Uterus (tissue), 2 donors: ENCODE measurements at regions not wholly inside any gene's neighbourhood (a gene's known extent, or its start where the extent isn't known, plus 50 kb on each side); places are given as distances from the start of the nearest gene placed in this dataset.

ENCODE experiments used
- CTCF ChIP-seq, 4 experiments: fragments of 200-600 bp in 2 of 4; fragments of 450-650 bp in 2 of 4; sonication (generic) in 2 of 4; IDR thresholded peaks; one replicate each; pipeline ENCODE4 v1.5.1; 2016 to 2019; ENCODE audit warnings: antibody characterized with exemption in 4 of 4, mild to moderate bottlenecking in 2 of 4, moderate library complexity in 1 of 4
- POLR2A ChIP-seq, 2 donors: fragments of 450-650 bp; IDR thresholded peaks; one replicate each; pipeline ENCODE4 v1.6.1; 2016; ENCODE audit warnings: antibody characterized with exemption in 2 of 2, mild to moderate bottlenecking in 1 of 2, moderate library complexity in 1 of 2

GRCh38 chr14:44396226-44396625 is 110.9 kb downstream of the FSCB start:
- TF ChIP-seq CTCF (IDR thresholded peaks at IDR 0.05), result no peak
- TF ChIP-seq POLR2A (IDR thresholded peaks at IDR 0.05), result no peak
